Fibroblast of villous mesenchyme (primary cell): ENCODE measurements at regions not wholly inside any gene's neighbourhood (a gene's known extent, or its start where the extent isn't known, plus 50 kb on each side); places are given as distances from the start of the nearest gene placed in this dataset.

Source experiments
- DNase-seq: peaks from one replicate; pipeline ENCODE4 v3.0.0-alpha.2; 2010; ENCODE audit warnings: low read depth
- H3K4me3 ChIP-seq: 2 replicates; pipeline ENCODE4 v1.5.1; 2011; ENCODE audit warnings: low read depth, mild to moderate bottlenecking, low read length
- TF ChIP-seq, protein P1 (sequence below): IDR thresholded peaks from 2 replicates; pipeline ENCODE4 v1.5.1; 2012; ENCODE audit warnings: low read depth, mild to moderate bottlenecking, low read length; ENCODE audit not compliant: insufficient read depth

DNA sequence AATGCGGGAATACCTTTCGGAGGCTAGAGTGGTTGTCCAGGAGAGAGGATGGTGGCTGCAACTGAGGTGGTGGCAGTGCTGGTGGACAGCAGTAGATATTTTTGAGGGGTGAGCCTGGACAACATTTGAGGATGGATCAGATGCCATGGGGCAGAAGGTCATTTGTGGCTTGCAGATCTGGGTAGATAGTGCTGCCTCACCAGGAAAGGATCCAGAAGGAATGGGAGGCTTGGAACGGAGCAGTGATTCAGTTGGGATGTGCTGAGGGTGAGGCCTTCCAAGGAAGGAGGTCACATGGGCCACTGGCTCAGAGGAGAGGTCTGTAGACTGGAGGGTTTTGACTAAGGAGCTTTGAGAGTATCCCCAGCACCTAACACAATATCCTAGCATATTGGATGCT, 110.8 kb upstream of the KAZN start:
- TF ChIP-seq, protein P1, sequence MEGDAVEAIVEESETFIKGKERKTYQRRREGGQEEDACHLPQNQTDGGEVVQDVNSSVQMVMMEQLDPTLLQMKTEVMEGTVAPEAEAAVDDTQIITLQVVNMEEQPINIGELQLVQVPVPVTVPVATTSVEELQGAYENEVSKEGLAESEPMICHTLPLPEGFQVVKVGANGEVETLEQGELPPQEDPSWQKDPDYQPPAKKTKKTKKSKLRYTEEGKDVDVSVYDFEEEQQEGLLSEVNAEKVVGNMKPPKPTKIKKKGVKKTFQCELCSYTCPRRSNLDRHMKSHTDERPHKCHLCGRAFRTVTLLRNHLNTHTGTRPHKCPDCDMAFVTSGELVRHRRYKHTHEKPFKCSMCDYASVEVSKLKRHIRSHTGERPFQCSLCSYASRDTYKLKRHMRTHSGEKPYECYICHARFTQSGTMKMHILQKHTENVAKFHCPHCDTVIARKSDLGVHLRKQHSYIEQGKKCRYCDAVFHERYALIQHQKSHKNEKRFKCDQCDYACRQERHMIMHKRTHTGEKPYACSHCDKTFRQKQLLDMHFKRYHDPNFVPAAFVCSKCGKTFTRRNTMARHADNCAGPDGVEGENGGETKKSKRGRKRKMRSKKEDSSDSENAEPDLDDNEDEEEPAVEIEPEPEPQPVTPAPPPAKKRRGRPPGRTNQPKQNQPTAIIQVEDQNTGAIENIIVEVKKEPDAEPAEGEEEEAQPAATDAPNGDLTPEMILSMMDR: no peak
- H3K4me3 ChIP-seq: no peak overlapping the region
- no peak for DNase-seq

DNA sequence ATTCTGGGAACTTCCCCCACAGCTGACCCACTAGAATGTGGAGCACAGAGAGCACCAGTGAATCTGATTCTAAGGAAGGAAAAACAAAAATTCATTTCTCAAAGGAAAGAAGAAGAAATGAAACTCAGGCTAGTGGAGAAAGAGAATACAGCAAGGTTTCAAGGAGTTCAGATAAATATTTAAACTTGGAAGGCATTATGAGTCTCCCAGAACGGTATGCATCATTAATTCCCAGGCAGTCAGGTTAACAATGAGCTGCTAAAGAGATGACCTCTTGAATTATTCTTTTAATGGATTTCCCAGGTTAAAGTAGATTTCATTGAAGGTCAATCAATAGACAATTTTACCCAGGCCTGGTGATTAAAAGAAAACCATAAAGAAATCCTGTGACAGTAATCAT, 103.6 kb upstream of the KAZN start:
- TF ChIP-seq, protein P1: no peak
- DNase-seq: no peak
- no peak overlapping the region for H3K4me3 ChIP-seq

DNA sequence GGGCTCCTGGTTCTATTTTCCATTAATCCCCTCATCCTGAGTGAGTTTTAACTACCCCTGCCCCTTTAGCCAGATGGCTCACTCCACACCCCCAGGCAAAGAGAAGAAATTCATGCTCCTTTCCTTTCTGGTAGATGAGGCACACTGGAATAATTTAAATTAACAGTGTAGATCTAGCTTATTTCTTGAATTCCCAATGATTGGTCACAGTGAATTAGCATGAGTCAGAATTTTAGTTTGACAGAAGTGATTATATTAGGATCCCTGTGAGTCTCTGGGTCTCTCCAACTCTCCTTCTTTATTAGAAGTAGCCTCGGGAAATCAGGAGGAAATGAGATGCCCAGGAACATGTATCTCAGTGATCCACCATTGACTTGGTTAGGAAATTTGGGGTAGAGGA, 103.1 kb upstream of the KAZN start:
- TF ChIP-seq, protein P1: no peak
- no peak for DNase-seq
- no peak overlapping the region for H3K4me3 ChIP-seq

DNA sequence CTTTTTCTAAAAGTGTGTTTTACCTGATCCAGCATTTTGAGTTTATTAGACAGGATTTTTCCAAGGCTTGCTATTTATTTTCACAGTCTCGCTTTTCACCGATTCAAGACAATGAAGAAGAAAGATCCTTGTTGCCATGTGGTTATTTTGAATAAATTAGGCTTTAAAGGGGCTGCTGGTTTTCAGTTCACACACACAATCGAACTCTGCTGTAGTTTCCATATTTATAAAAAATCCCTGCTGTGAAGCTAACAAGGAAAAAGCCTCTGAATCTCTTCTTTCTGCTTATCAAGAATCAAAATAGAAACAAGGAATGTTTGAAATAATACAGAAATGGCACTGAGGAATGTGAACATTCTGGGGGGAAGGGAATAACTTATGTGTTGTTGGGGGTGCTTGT, 102.5 kb upstream of the KAZN start:
- TF ChIP-seq, protein P1: no peak
- DNase-seq: no peak
- H3K4me3 ChIP-seq: no peak overlapping the region

DNA sequence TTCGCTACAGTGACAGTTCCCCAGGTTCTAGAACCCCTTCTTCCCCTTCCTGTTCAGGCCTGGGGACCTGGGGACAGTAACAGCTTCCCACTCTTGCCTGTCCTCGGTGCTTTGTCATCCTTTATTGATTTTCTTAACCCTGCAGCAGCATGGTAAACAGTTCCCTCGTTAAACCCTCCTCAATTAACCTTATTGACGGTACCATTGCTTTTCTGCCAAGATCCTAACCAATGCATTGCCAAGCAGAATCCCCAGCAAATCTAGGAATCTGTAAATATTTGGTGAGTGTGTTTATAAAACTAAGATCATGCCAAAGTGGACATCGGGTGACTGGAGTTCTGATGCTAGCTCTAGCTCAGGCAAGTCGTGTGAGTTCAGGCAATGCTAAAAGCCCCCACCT, 99.6 kb upstream of the KAZN start:
- no peak overlapping the region for H3K4me3 ChIP-seq
- TF ChIP-seq, protein P1: no peak
- no peak for DNase-seq

DNA sequence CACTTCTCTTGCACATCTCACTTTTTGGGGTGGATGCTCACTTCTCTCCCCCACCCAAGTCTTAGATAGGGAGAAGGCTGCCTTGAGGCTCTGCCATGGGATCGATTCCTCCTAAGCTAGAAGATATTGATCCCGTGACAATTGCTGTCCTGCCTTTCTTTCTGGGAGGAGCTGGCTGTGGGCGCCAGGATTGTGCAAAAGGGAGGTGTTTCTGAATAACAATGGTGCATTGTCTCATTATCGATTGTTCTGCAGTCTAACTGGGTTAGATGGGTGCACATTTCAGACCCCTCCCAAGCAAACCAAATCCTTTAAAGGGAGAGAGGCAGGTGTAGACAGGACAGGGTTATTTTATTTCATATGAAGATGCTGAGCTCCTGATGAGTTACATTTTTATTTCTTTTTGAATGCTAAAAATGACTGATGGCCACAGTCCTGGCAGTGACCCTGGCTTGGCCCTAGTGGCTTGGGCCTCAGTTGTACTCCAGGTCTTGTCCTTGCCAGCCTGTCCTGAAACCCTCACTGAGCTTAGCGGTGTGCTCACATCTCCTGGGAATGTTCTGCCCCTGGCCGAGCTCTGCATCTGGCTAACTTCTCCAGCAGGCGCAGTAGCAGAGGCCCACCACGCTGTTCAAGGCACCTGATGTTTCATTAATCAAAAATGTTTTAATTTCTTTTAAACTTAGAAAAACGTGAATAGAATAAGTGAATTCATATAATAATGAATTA, 99.0 kb upstream of the KAZN start:
- DNase-seq: no peak
- TF ChIP-seq, protein P1: no peak
- no peak overlapping the region for H3K4me3 ChIP-seq

DNA sequence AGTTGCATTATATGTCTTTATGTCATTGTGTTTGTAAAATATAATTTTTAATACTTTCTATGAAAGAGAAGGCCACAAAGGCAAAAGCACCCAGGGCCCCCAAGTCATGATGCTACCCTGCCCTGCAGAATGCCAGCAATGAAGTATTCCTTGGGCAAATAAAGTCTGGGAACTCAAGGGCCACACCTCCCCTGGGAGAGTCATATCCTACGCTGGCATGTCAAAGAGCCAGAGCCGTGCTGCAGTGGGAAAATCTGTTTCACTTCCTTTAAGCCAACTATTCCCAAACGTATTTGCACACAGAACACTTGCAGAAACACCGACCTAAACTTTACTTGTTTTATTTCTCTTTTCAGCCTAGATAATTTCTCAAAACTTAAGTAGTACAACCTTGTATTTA, 98.4 kb upstream of the KAZN start:
- TF ChIP-seq, protein P1: no peak
- H3K4me3 ChIP-seq: no peak overlapping the region
- no peak for DNase-seq
